ENCODE measurements at regions not wholly inside any gene's neighbourhood (a gene's known extent, or its start where the extent isn't known, plus 50 kb on each side); places are given as distances from the start of the nearest gene placed in this dataset.

- TF ChIP-seq EZH2 (IDR thresholded peaks at IDR 0.05) (no peak), POLR2AphosphoS5 (IDR thresholded peaks at IDR 0.05; ENCODE audit: borderline replicate concordance, low read depth, low read length) (no peak)
Measured at GRCh38 chr4:111999801-112000200, 145.5 kb upstream of the FAM241A start.

All from SK-N-MC (cell line).